ENCODE measurements at regions not wholly inside any gene's neighbourhood (a gene's known extent, or its start where the extent isn't known, plus 50 kb on each side); places are given as distances from the start of the nearest gene placed in this dataset.

- H3F3A ChIP-seq (ENCODE audit: insufficient read depth, low read depth), result peaks cover 10% of the 10 kb centered on the region
- peaks cover 1% of the 10 kb centered on the region; the same call in 1 of the 2 replicates for H3K36me3 ChIP-seq (ENCODE audit: low read depth)
- peaks cover 28% of the 10 kb centered on the region for H3K79me2 ChIP-seq (ENCODE audit: low read depth)
- H3K27me3 ChIP-seq (ENCODE audit: insufficient read depth, low read depth), result no peaks in the 10 kb centered on the region
- intact Hi-C loops (cut with micrococcal nuclease; ENCODE audit: unreplicated experiment), result no loop called here
- H4K20me1 ChIP-seq (ENCODE audit: insufficient read depth), result no peaks in the 10 kb centered on the region
- no peaks in the 10 kb centered on the region for H3K9me3 ChIP-seq (ENCODE audit: insufficient read depth, low read depth)
- DNase-seq, result no peak
- no peak for TF ChIP-seq CTCF (conservative IDR thresholded peaks at IDR 0.05)
- no peak for TF ChIP-seq EZH2 (IDR thresholded peaks at IDR 0.05; ENCODE audit: low read depth)
- no peaks in the 10 kb centered on the region for H3K9me2 ChIP-seq (ENCODE audit: insufficient read depth)
- H2AFZ ChIP-seq, result no peak overlapping the region
- BruUV-seq (replicated peaks), result no TSS peak
- peaks cover 20% of the 10 kb centered on the region for H3K4me1 ChIP-seq (replicated peaks; ENCODE audit: insufficient read depth)
- H3K4me3 ChIP-seq, result no peak overlapping the region
- no peak overlapping the region for H3K4me2 ChIP-seq
- POLR2A ChIA-PET (ENCODE audit: unreplicated experiment), result no interaction called here
- no peak overlapping the region for H3K27ac ChIP-seq
- CTCF ChIA-PET, result no interaction called here
Observed at GRCh38 chr5:142408981-142409481, 84.2 kb upstream of the SPRY4 start.

- Histone ChIP-seq H3K4me2 (no peak overlapping the region), H3K27ac (no peak overlapping the region), H3K9me2 (ENCODE audit: insufficient read depth) (no peaks in the 10 kb centered on the region), H3F3A (ENCODE audit: insufficient read depth, low read depth) (peaks cover 14% of the 10 kb centered on the region), H3K27me3 (ENCODE audit: insufficient read depth, low read depth) (no peaks in the 10 kb centered on the region), H3K36me3 (ENCODE audit: low read depth) (no peaks in the 10 kb centered on the region; the same call in 1 of the 2 replicates), H3K9me3 (ENCODE audit: insufficient read depth, low read depth) (no peaks in the 10 kb centered on the region), H3K4me1 (replicated peaks; ENCODE audit: insufficient read depth) (peaks cover 23% of the 10 kb centered on the region), H3K4me3 (no peak overlapping the region), H3K79me2 (ENCODE audit: low read depth) (peaks cover 28% of the 10 kb centered on the region), H4K20me1 (ENCODE audit: insufficient read depth) (no peaks in the 10 kb centered on the region), H2AFZ (no peak overlapping the region)
- DNase-seq, result no peak
- CTCF ChIA-PET, result no interaction called here
- POLR2A ChIA-PET (ENCODE audit: unreplicated experiment), result no interaction called here
- BruUV-seq (replicated peaks), result no TSS peak
- intact Hi-C loops (cut with micrococcal nuclease; ENCODE audit: unreplicated experiment), result no loop called here
- TF ChIP-seq EZH2 (IDR thresholded peaks at IDR 0.05; ENCODE audit: low read depth) (no peak), CTCF (conservative IDR thresholded peaks at IDR 0.05) (no peak)
Observed at GRCh38 chr5:142408536-142408935, 83.7 kb upstream of the SPRY4 start.

DNA sequence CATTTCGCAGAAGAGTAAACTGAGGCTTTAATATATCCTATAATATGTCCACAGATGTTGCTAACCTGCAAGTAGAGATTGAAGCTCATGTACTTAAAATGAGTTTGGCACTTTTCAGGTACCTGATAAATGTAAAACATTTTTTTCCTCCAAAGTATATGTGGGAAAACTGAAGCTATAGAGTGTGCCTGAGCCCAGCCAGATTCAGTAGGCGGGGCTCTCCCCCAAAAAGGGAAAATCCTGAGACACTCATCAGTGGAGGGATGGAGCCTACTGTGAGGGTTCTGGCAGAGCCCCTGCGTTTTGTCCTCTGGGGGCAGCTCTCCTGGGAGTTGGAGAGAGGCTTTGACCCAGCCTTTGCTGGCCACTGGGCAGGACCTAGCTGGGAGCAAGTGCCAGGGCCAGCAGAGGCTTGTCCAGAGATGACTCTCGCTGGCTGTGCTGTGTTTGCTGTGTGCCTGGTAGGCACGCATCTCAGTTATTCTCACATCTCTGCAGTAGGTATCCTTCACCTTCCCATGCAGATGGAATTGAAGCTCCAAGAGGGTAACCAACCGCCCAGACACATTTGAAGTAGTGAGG lies 81.1 kb upstream of the SPRY4 start:
- Histone ChIP-seq H3K27me3 (ENCODE audit: insufficient read depth, low read depth) (no peaks in the 10 kb centered on the region), H3K36me3 (ENCODE audit: low read depth) (no peaks in the 10 kb centered on the region; the same call in 1 of the 2 replicates), H2AFZ (no peak overlapping the region), H3K9me3 (ENCODE audit: insufficient read depth, low read depth) (no peaks in the 10 kb centered on the region), H3F3A (ENCODE audit: insufficient read depth, low read depth) (peaks cover 21% of the 10 kb centered on the region), H3K27ac (no peak overlapping the region), H3K9me2 (ENCODE audit: insufficient read depth) (no peaks in the 10 kb centered on the region), H3K4me1 (replicated peaks; ENCODE audit: insufficient read depth) (peaks cover 46% of the 10 kb centered on the region), H4K20me1 (ENCODE audit: insufficient read depth) (no peaks in the 10 kb centered on the region), H3K4me3 (no peak overlapping the region), H3K4me2 (peak overlapping the region; percentile 82; the same call in 1 of the 2 replicates), H3K79me2 (ENCODE audit: low read depth) (peaks cover 28% of the 10 kb centered on the region)
- POLR2A ChIA-PET (ENCODE audit: unreplicated experiment), result no interaction called here
- CTCF ChIA-PET, result no interaction called here
- intact Hi-C loops (cut with micrococcal nuclease; ENCODE audit: unreplicated experiment), result no loop called here
- TF ChIP-seq EZH2 (IDR thresholded peaks at IDR 0.05; ENCODE audit: low read depth), result no peak
- no TSS peak for BruUV-seq (replicated peaks)
- DNase-seq, result no peak

DNA sequence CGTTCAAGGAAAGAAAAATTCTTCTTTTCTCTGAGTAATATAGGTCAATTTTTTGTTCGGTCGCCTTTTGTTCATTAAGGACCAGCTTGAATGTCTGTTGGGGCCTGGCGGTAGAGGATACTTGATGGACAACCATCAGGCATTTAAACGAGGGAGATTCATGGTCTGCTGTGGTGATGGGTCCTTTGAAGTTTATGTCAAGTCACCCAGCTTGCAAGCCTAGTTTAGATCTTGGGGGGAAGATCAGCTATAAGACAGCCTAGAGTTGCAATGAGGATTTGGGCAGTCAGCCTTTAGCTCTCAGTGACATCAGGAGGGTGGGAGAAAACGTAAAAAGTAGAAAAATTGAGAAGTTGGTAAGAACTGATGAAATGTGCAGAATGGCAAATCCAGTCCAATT lies 80.2 kb upstream of the SPRY4 start:
- ChIA-PET POLR2A (ENCODE audit: unreplicated experiment) (no interaction called here), CTCF (no interaction called here)
- no peak overlapping the region for H2AFZ ChIP-seq
- intact Hi-C loops (cut with micrococcal nuclease; ENCODE audit: unreplicated experiment), result no loop called here
- no peaks in the 10 kb centered on the region for H3K9me3 ChIP-seq (ENCODE audit: insufficient read depth, low read depth)
- peaks cover 25% of the 10 kb centered on the region for H3F3A ChIP-seq (ENCODE audit: insufficient read depth, low read depth)
- H3K4me1 ChIP-seq (replicated peaks; ENCODE audit: insufficient read depth), result peaks cover 48% of the 10 kb centered on the region
- peaks cover 28% of the 10 kb centered on the region for H3K79me2 ChIP-seq (ENCODE audit: low read depth)
- no peaks in the 10 kb centered on the region for H4K20me1 ChIP-seq (ENCODE audit: insufficient read depth)
- peak overlapping the region; percentile 82 for H3K4me2 ChIP-seq
- peak overlapping the region; percentile 55 for H3K4me3 ChIP-seq
- no peak for TF ChIP-seq CTCF (conservative IDR thresholded peaks at IDR 0.05)
- TF ChIP-seq EZH2 (IDR thresholded peaks at IDR 0.05; ENCODE audit: low read depth), result no peak
- H3K9me2 ChIP-seq (ENCODE audit: insufficient read depth), result no peaks in the 10 kb centered on the region
- no peaks in the 10 kb centered on the region for H3K27me3 ChIP-seq (ENCODE audit: insufficient read depth, low read depth)
- DNase-seq, result no peak
- H3K27ac ChIP-seq, result peak overlapping the region; percentile 87
- BruUV-seq (replicated peaks), result no TSS peak
- H3K36me3 ChIP-seq (ENCODE audit: low read depth), result no peaks in the 10 kb centered on the region; the same call in 1 of the 2 replicates

Measured in PC-9 (cell line).